HUES6 (cell line): ENCODE measurements at regions not wholly inside any gene's neighbourhood (a gene's known extent, or its start where the extent isn't known, plus 50 kb on each side); places are given as distances from the start of the nearest gene placed in this dataset.
"Not testable (repeated sequence)": the region's sequence is repeated elsewhere in the genome, so short reads cannot be mapped to it uniquely, and the experiment has no call there.

Experiments
- H3K27ac ChIP-seq: 2 replicates; pipeline ENCODE4 v1.7.0; 2013; ENCODE audit warnings: low read depth, mild to moderate bottlenecking, low read length, inconsistent platforms
- H3K27me3 ChIP-seq: 2 replicates; pipeline ENCODE4 v1.6.1; 2013; ENCODE audit warnings: low read length; ENCODE audit not compliant: control insufficient read depth, insufficient read depth
- H3K36me3 ChIP-seq: 2 replicates; pipeline ENCODE4 v1.6.1; 2013; ENCODE audit warnings: low read length; ENCODE audit not compliant: control insufficient read depth, insufficient read depth
- H3K4me1 ChIP-seq: 2 replicates; pipeline ENCODE4 v1.6.1; 2013; ENCODE audit warnings: low read length; ENCODE audit not compliant: control insufficient read depth, insufficient read depth
- H3K4me3 ChIP-seq: 2 replicates; pipeline ENCODE4 v1.5.1; 2013; ENCODE audit warnings: low read depth, low read length
- H3K9ac ChIP-seq: one replicate; pipeline ENCODE4 v1.6.1; 2013; ENCODE audit warnings: mild to moderate bottlenecking, low read length
- H3K9me3 ChIP-seq: 2 replicates; pipeline ENCODE4 v1.6.1; 2013; ENCODE audit warnings: low read depth, low read length; ENCODE audit not compliant: control insufficient read depth, insufficient read depth

DNA sequence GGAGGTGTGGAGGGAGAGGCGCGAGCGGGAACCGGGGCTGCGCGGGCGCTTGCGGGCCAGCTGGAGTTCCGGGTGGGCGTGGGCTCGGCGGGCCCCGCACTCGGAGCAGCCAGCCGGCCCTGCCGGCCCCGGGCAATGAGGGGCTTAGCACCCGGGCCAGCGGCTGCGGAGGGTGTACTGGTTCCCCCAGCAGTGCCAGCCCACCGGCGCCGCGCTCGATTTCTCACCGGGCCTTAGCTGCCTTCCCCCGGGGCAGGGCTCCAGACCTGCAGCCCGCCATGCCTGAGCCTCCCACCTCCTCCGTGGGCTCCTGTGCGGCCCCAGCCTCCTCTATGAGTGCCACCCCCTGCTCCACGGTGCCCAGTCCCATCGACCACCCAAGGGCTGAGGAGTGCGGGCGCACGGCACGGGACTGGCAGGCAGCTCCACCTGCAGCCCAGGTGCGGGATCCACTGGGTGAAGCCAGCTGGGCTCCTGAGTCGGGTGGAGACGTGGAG lies 141.4 kb downstream of the SPRY1 start:
- H3K27ac ChIP-seq, H3K36me3 ChIP-seq, H3K4me3 ChIP-seq, H3K9ac ChIP-seq, H3K9me3 ChIP-seq, H3K27me3 ChIP-seq, H3K4me1 ChIP-seq: not testable (repeated sequence)

DNA sequence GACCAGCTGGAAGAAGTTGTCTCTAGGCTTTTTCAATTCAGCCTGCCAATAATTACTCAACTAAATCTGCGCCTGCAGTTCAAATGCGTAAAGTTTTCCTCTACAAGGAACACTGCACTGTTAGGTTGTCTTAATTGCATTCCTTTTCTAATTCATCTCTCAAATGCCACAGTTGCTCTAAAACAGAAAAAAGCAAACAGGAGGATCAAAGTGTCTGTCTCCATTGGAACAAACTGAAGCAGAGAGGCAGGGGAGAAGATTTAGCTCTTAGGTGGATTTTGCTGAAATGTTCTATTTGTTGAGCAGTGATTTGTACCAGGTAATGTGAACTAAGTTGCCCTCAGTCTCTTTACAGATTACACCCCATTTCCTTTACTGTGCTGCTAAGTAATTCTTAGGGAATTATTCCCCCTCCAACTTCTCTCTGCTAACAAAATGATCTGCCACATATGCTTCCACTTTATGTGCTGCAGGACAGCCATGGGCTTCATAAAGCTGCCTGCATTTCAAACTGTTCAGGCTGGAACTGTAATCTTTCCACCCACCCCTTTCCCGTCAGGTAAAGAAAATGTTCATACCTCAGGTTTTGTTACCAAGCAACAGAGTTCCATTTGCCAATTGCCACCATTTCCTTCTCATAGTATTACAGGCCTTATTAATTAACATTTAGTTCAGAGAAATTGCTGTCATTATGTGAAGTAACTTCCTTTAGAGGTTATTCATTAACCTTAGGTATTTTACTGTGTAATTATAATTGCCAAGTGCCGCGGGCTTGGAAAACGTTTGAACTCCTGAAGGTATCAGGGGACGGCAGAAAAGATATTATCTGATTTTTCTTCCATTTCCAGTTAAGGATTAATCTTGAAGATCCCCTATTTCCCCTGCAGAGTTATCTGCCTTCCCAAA lies 149.3 kb downstream of the SPRY1 start:
- Histone ChIP-seq H3K9ac (peak overlapping the region; percentile 19), H3K4me3 (no peak overlapping the region), H3K36me3 (no peaks in the 10 kb centered on the region), H3K27me3 (peaks cover 3% of the 10 kb centered on the region; the same call in 1 of the 2 replicates), H3K4me1 (peaks cover 35% of the 10 kb centered on the region), H3K27ac (no peak overlapping the region), H3K9me3 (peaks cover 10% of the 10 kb centered on the region; the same call in 1 of the 2 replicates)

DNA sequence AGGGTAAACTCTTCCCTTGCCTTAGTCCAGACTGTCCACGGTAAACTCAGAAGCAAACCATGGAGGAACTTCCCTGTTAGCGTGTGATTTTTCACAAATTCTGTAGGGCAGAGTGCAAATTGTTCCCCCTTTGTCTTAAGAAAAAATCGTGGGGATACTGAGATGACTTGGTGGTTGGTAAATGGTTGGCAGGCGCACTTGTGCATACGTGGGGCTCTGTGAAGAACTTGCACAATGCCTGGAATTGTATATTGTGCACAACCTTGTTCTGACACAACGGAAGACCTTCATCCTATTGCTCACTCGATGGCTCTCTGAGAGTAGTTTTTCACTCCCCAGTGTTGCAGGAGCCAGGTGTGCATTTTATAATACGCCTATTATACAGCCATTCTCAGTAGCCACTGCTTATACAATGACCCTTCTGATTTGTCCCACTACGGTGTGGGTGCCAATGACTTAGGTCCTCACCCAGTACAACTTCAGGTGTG lies 150.0 kb downstream of the SPRY1 start:
- H3K27ac ChIP-seq = peak overlapping the region; percentile 22; the same call in 1 of the 2 replicates
- no peak overlapping the region for H3K9ac ChIP-seq
- H3K36me3 ChIP-seq = no peaks in the 10 kb centered on the region
- H3K4me3 ChIP-seq = 0 out of 2 replicates have a peak overlapping the region, but pooled peaks have one; percentile 5
- peaks cover 10% of the 10 kb centered on the region; the same call in 1 of the 2 replicates for H3K9me3 ChIP-seq
- peaks cover 35% of the 10 kb centered on the region for H3K4me1 ChIP-seq
- peaks cover 3% of the 10 kb centered on the region; the same call in 1 of the 2 replicates for H3K27me3 ChIP-seq

DNA sequence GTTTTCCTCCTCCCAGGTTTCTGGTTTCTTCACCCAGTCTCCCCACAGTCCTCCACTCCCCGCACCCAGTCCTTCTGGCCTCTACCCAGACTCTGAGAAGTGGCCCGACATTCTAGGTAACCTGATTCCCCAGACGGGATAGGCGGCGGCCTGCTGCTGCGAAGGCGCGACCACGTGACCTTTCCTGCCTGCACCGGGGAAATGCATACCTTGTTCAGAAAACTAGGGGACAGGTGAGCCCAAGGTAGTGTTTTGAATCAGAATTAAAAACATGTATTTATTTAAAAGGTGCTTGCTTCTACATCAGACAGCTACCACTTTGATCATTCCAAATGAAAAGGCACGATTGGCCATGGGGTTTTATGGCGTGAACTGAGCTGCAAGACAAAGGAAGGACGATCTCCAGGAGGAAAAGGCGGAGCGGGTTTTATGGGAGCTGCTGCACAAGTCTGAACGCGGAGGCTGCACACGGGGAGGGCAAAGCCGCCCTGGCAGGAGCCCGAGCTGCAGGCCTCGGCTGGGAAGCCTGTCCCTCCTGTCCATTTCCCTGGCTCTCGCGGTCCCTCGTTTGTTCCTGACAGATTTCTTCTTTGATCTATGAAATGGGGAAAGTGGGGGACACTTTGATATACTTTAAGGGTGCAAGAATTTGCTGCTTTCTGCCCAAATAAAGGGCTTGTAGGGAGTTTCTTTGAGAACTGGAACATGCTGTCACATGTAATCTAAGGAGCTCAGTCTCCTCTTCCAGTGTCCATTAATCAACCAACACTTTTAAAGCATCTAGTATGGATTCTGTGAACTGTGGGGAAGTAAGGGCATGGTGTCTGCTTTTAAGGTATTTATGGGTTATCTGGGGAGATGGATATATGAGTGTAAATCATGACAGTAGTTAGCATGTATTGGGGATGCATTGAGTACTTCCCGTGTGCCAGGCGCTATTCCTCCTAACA lies 150.9 kb downstream of the SPRY1 start:
- peaks cover 10% of the 10 kb centered on the region; the same call in 1 of the 2 replicates for H3K9me3 ChIP-seq
- peak overlapping the region; percentile 22 for H3K27ac ChIP-seq
- H3K9ac ChIP-seq = peak overlapping the region; percentile 61
- peaks cover 3% of the 10 kb centered on the region; the same call in 1 of the 2 replicates for H3K27me3 ChIP-seq
- H3K4me1 ChIP-seq = peaks cover 35% of the 10 kb centered on the region
- H3K4me3 ChIP-seq = peak overlapping the region; percentile 5
- no peaks in the 10 kb centered on the region for H3K36me3 ChIP-seq

DNA sequence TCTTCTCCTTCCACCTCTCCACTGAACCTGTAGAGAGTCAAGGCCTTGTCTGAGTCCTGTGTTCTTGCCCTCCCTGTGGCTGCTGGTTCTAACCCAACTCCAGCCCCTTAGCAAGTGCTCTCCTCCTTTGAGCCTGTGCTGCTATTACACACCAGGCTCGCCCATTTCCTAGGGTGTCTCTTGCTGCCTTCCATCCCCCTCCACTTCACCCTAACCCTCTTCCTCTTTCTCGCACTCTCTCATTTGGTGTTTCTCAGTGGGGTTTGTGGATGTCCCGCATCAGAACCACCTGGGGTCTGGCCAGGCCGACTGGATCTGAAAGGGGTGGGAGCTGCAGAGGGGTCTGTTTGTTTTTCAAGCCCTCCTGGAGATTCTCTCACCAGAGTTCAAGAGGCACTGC lies 156.7 kb downstream of the SPRY1 start:
- H3K4me3 ChIP-seq = no peak overlapping the region
- H3K27ac ChIP-seq = no peak overlapping the region
- H3K9ac ChIP-seq = no peak overlapping the region
- peaks cover 37% of the 10 kb centered on the region for H3K4me1 ChIP-seq
- peaks cover 10% of the 10 kb centered on the region; the same call in 1 of the 2 replicates for H3K9me3 ChIP-seq
- H3K27me3 ChIP-seq = no peaks in the 10 kb centered on the region; the same call in 1 of the 2 replicates
- no peaks in the 10 kb centered on the region for H3K36me3 ChIP-seq

DNA sequence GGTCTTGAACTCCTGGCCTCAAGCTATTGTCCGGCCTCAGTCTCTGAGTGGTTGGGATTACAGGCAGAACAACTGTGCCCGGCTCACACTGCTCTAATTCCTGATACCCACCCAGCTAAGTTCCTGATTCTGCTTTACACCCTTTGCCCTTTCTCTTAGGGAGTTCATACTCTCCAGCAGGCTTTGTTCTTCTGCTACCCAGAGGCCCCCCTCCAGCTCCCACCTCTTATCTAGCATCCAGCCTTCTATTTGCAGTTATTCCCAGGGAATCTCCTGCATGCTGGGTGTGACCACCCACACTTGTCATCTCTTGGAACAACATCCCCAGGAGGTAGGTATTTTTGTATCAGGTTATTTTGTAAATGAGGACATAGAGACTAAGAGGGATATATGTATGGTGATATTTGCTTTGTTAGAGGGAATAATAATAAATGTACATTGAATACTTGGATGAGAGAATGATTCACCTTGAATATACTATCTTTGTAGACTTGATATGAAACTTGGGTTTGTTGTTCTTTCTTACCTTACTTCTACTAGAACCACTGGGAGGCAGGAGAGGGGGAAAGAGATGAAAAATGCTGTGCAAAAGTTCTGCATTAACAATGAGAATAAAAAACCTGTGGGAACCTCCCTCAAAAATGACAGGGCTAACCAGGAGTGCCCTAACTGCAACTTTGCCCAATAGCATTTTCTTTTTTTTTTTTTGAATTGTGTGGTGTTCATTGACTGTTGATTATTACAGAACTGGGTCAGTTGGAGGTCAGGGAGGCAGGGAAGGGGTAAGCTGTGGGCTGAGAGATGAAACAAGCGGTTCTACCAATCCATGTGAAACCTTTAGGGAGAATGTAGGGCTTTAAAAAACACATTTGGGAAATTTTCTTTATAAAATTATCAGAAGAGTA lies 157.4 kb downstream of the SPRY1 start:
- Histone ChIP-seq H3K36me3 (no peaks in the 10 kb centered on the region), H3K27ac (no peak overlapping the region), H3K9me3 (peaks cover 10% of the 10 kb centered on the region; the same call in 1 of the 2 replicates), H3K4me3 (no peak overlapping the region), H3K4me1 (peaks cover 34% of the 10 kb centered on the region), H3K27me3 (no peaks in the 10 kb centered on the region), H3K9ac (no peak overlapping the region)

DNA sequence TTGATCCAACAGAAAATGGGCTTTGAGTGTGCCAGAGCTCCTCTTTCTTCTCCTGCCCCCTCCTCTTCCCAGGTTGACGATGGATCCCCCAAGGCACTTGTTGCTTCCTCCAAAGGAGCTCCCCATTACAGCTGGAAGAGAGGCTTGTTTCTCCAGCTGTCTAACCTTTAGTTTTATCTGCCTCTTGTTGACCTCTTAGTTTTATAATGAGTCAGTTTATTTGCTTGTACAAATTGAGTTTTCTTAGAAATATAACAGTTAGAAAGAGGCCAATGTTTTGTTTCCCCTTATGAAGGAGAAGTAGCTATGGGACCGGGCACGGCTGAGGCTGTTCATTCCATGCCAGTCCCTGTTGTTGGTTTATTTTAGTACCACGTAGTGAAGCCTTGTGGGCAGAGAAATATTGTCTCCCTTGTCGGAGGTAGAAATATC lies 158.2 kb downstream of the SPRY1 start:
- H3K27me3 ChIP-seq = no peaks in the 10 kb centered on the region
- H3K9me3 ChIP-seq = peaks cover 4% of the 10 kb centered on the region; the same call in 1 of the 2 replicates
- H3K36me3 ChIP-seq = no peaks in the 10 kb centered on the region
- H3K27ac ChIP-seq = no peak overlapping the region; the same call in 1 of the 2 replicates
- H3K4me1 ChIP-seq = peaks cover 42% of the 10 kb centered on the region
- no peak overlapping the region for H3K9ac ChIP-seq
- no peak overlapping the region for H3K4me3 ChIP-seq

DNA sequence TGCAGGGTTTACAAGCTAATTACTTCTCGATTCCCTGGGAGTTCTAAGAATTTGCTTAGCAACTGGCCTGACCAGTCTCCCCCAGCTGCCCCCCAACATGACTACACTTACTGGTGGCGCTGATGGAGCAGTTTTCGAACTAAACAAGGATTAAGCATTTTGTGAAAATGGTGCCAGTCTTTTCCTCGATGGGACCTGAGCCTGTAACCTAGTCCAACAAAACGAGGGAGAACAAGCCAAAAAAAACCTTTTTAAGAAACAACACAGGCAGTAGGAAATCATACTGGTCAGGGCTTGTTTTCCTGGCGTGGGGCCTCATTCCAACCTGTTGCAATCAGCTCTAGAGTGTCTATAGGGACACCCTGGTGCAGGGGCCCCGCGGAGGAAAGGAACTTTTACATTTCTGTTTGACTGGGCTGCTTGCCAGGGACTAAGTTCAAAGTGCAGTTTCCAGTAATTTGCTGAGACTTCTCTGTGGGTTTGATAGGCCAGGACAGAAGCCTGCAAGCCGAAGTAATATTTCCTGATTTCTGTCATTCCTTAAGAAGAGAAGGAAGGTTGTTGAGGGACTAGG lies 158.7 kb downstream of the SPRY1 start:
- H3K9me3 ChIP-seq = 0 out of 2 replicates have a peak, but pooled peaks cover 3% of the 10 kb centered on the region
- no peak overlapping the region for H3K9ac ChIP-seq
- H3K4me3 ChIP-seq = no peak overlapping the region
- peak overlapping the region; percentile 13; the same call in 1 of the 2 replicates for H3K27ac ChIP-seq
- peaks cover 47% of the 10 kb centered on the region for H3K4me1 ChIP-seq
- no peaks in the 10 kb centered on the region for H3K36me3 ChIP-seq
- no peaks in the 10 kb centered on the region for H3K27me3 ChIP-seq

DNA sequence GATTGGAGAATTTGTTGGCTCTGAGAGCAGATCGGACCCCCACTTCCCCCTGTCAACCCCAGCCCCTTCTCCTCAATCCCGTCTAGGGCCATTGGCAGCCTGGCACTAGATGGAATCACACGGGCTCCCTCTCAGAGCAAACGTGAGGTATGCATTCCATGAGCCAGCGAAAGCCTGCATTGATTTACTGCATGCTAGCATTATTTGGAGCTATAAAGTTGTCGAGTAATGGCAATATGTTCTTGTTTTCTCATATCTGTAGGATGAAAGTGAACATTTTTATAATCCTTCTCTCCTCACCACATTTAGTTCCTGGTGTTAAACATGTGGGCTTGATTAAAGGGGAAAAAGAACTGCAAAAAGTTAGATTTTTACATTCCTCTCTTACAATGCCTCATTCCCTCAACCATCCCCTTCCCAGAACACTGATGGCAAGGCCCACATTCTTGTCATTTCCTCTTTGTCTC lies 159.2 kb downstream of the SPRY1 start:
- Histone ChIP-seq H3K4me1 (peaks cover 49% of the 10 kb centered on the region), H3K9me3 (no peaks in the 10 kb centered on the region), H3K9ac (no peak overlapping the region), H3K4me3 (no peak overlapping the region), H3K27ac (peak overlapping the region; percentile 13; the same call in 1 of the 2 replicates), H3K27me3 (no peaks in the 10 kb centered on the region), H3K36me3 (no peaks in the 10 kb centered on the region)
